Gastrocnemius medialis (tissue), 4 donors: ENCODE measurements at regions not wholly inside any gene's neighbourhood (a gene's known extent, or its start where the extent isn't known, plus 50 kb on each side); places are given as distances from the start of the nearest gene placed in this dataset.

ENCODE experiments used
- POLR2A ChIP-seq, 2 donors: fragments of 450-650 bp; IDR thresholded peaks; one replicate each; pipeline ENCODE4 v1.6.1; 2017; ENCODE audit warnings: antibody characterized with exemption in 2 of 2, mild to moderate bottlenecking in 2 of 2, moderate library complexity in 2 of 2
- TF ChIP-seq, protein P1 (sequence below), 5 experiments: fragments of 450-650 bp in 3 of 5; fragments of 200-600 bp in 2 of 5; sonication (generic) in 2 of 5; IDR thresholded peaks in 4 of 5; conservative IDR thresholded peaks in 1 of 5; 1 replicate in 4 of 5; 2 replicates in 1 of 5; pipeline ENCODE4 v1.5.1; 2016 to 2019; ENCODE audit warnings: antibody characterized with exemption in 5 of 5, mild to moderate bottlenecking in 3 of 5, moderate library complexity in 3 of 5

- TF ChIP-seq, protein P1, sequence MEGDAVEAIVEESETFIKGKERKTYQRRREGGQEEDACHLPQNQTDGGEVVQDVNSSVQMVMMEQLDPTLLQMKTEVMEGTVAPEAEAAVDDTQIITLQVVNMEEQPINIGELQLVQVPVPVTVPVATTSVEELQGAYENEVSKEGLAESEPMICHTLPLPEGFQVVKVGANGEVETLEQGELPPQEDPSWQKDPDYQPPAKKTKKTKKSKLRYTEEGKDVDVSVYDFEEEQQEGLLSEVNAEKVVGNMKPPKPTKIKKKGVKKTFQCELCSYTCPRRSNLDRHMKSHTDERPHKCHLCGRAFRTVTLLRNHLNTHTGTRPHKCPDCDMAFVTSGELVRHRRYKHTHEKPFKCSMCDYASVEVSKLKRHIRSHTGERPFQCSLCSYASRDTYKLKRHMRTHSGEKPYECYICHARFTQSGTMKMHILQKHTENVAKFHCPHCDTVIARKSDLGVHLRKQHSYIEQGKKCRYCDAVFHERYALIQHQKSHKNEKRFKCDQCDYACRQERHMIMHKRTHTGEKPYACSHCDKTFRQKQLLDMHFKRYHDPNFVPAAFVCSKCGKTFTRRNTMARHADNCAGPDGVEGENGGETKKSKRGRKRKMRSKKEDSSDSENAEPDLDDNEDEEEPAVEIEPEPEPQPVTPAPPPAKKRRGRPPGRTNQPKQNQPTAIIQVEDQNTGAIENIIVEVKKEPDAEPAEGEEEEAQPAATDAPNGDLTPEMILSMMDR (IDR thresholded peaks at IDR 0.05 in 4 of 5, conservative IDR thresholded peaks at IDR 0.05 in 1 of 5): no peak
- no peak for TF ChIP-seq POLR2A (IDR thresholded peaks at IDR 0.05)
These were observed 745.4 kb downstream of the TLR4 start for GRCh38 chr9:118449554-118449953.
